NCI-H2029 treated with DMSO at 0.1 percent for 48 hours (cell line): ENCODE measurements at regions not wholly inside any gene's neighbourhood (a gene's known extent, or its start where the extent isn't known, plus 50 kb on each side); places are given as distances from the start of the nearest gene placed in this dataset.

Experiments
- DNase-seq: peaks from one replicate; lab custom pipeline; 2025; lab: John Stamatoyannopoulos, UW

- DNase-seq = no peak
Observed at GRCh38 chr11:15485432-15485831, 370.7 kb downstream of the INSC start.

- DNase-seq = no peak
Observed at GRCh38 chr11:15489281-15489680, 374.6 kb downstream of the INSC start.

GRCh38 chr11:15490535-15490934 lies 375.8 kb downstream of the INSC start:
- DNase-seq = no peak

- no peak for DNase-seq
Observed at GRCh38 chr11:15493066-15493465, 378.3 kb downstream of the INSC start.

- DNase-seq = peak; percentile 50
Observed at GRCh38 chr11:15493921-15494620, 379.3 kb downstream of the INSC start.

- DNase-seq = no peak
Observed at GRCh38 chr11:15494740-15495139, 380.0 kb downstream of the INSC start.

GRCh38 chr11:15495462-15495861 lies 380.7 kb downstream of the INSC start:
- DNase-seq = no peak

GRCh38 chr11:15497366-15497765 lies 382.6 kb downstream of the INSC start:
- DNase-seq = no peak

GRCh38 chr11:15499674-15500073 lies 385.0 kb downstream of the INSC start:
- no peak for DNase-seq

- no peak for DNase-seq
Observed at GRCh38 chr11:15500643-15501042, 385.9 kb downstream of the INSC start.

- DNase-seq = no peak
Observed at GRCh38 chr11:15501566-15501965, 386.8 kb downstream of the INSC start.

GRCh38 chr11:15505155-15505554 lies 390.4 kb downstream of the INSC start:
- no peak for DNase-seq

GRCh38 chr11:15507592-15507991 lies 392.9 kb downstream of the INSC start:
- peak; percentile 20 for DNase-seq

- DNase-seq = no peak
Observed at GRCh38 chr11:15509082-15509481, 394.4 kb downstream of the INSC start.

GRCh38 chr11:15519124-15519791 lies 404.5 kb downstream of the INSC start:
- no peak for DNase-seq

- no peak for DNase-seq
Observed at GRCh38 chr11:15519911-15520310, 405.2 kb downstream of the INSC start.

- DNase-seq = no peak
Observed at GRCh38 chr11:15523543-15523942, 408.8 kb downstream of the INSC start.

- peak; percentile 50 for DNase-seq
Observed at GRCh38 chr11:15525582-15525981, 410.9 kb downstream of the INSC start.

GRCh38 chr11:15526032-15526431 lies 411.3 kb downstream of the INSC start:
- DNase-seq = no peak

- no peak for DNase-seq
Observed at GRCh38 chr11:15526859-15527450, 412.2 kb downstream of the INSC start.

GRCh38 chr11:15532432-15532831 lies 417.7 kb downstream of the INSC start:
- no peak for DNase-seq

- DNase-seq = no peak
Observed at GRCh38 chr11:15534266-15534665, 419.5 kb downstream of the INSC start.

- no peak for DNase-seq
Observed at GRCh38 chr11:15535414-15535813, 420.7 kb downstream of the INSC start.
